Left renal cortex interstitium (tissue), 4 donors: ENCODE measurements at regions not wholly inside any gene's neighbourhood (a gene's known extent, or its start where the extent isn't known, plus 50 kb on each side); places are given as distances from the start of the nearest gene placed in this dataset.

ENCODE experiments used
- DNase-seq, 4 donors: peaks; one replicate each; pipeline ENCODE4 v3.0.0-alpha.2; 2013; ENCODE audit warnings: low read depth in 4 of 4, low spot score in 2 of 4, missing footprints in 1 of 4

DNA sequence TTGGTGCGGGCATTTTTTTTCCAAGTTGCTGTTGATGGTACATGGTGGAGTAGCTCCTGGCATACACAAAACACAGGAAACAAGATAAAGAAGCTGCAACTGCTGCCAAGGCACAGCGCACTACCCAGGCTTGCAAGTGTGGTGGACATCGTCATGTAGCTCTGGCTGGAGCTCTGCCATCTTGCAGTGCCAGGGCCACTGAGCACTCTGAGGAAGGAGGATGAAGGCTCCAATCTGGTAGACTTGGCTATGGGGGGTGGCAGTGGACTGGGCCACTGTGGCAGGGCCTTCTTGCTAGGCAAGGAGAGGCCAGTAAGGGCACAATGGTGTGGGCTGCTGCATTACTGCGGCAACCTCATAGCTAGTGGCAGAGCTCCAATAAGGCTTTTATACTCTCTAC, 263.5 kb downstream of the CENPW start:
- DNase-seq: no peak

DNA sequence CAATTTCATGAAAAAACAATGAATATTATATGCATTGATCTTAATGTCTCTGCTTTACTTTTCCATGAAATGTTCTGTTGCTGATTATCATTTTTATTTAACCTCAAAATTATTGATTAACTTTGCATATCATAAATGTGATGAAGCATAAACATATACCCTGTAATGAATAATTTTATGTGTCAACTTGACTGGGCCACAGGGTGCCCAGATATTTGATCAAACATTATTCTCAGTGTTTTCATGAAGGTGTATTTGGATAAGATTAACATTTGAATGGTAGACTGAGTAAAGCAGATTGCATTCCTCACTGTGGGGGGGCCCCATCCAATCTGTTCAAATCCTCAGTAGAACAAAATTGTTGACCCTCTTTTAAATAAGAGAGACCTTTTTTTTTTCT, 265.2 kb downstream of the CENPW start:
- DNase-seq: no peak

DNA sequence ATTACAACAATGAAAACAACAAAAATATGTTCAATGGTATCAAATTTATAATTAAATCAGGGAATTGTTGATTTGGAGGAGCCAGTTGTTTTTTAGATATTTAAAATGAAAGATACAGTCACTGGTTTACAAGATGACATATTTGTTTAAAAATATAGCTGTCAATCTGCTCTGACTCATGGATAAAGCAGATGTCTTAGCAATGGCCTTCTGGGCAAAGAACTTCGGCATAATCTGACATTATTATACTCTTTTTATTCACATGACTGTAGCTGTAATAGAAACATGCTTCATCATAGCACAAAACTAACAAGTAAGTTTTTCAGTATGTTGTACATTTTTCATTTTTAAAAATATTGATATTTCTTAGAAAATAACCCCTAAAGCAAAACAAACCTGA, 267.4 kb downstream of the CENPW start:
- no peak for DNase-seq

DNA sequence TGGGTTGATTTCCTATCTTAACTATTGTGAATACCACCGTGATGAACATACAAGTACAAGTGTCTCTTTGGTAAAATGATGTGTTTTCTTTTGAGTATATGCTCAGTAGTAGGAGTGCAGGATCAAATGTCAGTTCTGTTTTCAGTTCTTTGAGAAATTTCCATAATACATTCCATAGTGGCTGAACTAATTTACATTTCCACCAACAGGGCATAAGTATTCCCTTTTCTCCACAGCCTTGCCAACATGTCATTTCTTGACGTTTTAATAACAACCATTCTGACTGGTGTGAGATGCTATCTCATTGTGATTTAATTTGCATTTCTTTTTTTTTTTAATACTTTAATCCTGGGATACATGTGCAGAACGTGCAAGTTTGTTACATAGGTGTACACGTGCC, 268.8 kb downstream of the CENPW start:
- DNase-seq: no peak

DNA sequence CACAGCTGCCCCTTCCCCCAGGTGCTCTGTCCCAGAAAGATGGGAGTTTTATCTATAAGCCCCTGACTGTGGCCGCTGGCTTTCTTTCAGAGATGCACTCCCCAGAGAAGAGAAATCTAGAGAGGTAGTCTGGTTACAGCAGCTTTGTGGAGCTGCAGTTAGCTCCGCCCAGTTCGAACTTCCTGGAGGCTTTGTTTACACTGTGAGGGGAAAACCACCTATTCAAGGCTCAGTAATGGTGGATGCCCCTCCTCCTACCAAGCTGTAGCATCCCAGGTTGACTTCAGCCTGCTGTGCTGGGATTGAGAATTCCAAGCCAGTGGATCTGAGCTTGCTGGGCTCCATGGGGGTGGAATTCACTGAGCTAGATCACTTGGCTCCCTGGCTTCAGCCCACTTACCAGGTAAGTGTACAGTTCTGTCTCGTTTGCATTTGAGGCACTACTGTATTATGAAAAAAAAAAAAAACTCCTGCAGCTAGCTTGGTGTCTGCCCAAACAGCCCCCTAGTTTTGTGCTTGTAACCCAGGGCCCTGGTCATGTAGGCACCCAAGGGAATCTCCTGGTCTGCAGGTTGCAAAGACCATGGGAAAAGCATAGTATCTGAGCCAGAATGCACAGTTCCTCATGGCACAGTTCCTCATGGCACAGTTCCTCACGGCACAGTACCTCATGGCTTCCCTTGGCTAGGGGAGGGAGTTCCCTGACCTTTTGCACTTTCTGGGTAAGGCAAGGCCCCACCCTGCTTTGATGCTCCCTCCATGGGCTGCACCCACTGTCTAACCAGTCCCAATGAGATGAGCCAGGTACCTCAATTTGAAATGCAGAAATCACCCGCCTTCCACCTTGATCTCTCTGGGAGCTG, 275.0 kb downstream of the CENPW start:
- DNase-seq: no peak

DNA sequence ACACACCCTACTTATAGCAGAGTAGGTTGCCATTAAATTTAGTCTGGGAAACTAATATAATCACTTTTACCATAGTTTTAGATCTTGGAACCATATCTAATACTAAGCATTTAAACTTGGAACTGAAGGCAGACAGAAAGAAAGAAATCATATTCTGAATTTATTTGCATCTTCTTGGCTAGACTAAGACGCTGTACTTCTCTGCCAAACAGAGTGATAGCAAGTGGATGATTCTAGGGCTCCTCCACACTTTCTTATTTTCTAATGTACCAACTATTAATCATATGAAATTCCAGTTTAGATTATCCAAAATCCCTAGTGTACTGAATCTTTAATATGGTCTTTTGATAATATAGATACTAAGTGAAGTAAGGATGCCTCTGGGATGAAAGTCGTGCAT, 277.0 kb downstream of the CENPW start:
- no peak for DNase-seq

DNA sequence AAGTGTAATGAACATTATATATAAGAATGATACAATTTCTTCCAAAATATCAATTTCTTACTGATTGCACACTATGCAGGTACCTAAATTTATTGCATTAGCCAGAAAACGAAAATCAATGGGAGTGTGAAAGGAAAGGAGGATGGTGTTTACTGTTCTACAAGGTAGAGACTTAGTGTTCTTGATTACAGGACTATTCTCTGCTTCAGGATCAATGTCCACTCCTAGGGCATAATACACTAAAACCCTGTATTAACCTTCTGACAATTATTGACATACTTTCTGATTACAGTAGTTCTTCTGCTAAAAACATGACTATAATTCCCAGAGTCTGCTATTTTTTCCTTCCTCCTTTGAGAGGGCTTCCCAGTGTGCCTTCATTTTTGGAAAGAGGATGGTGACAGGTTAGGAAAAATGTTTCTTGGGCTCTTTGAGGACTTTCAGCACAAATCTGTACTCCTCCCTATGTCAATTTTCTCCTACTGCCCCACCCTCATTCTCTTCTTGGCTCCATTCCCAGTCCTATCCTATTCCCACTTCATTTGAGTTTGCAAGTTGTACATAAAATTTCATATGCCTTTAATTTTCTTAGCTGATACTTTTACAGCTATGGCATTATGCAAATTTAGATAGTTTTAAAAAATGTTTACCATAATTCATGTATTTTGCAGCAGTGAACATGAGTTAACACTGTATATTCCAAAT, 278.9 kb downstream of the CENPW start:
- DNase-seq: no peak

DNA sequence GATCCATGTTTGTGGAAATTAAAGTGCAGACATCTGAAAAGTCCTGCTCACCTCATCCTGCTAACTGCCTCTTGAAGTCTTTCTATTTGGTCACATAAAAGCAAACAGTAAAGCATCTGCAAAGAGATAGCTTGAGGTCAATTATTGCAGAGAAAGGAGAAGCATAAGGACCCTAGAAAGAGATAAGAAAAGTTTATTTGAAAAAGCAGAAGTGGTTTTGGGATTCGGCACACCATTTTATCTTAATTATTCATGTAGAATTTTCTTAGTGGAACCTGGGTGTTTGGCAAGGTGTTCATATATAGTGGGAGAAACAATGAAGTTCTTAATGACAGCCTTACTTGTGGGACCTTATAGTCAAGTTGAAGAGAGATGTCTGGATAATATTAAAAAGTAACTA, 280.8 kb downstream of the CENPW start:
- DNase-seq: no peak

DNA sequence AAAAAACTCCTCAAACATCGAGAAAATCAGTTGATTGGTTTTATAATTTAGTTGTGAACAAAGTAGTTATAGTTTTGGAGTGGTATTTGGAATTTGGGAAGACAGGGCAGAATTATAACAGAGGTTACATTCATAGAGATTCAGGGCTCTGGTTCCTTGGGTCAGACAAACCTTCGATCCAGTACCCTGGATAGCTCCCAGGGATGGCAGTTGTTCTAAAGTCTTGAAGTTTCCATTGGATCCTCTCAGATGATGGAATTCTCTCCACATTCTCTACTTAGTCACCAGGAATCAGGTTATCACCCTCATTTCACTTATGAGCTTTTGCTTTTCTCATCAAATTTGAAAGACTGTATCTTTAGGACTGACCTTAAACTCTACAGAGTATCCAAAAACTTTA, 285.1 kb downstream of the CENPW start:
- peak in 1 of 4 donors; percentile 40 for DNase-seq

DNA sequence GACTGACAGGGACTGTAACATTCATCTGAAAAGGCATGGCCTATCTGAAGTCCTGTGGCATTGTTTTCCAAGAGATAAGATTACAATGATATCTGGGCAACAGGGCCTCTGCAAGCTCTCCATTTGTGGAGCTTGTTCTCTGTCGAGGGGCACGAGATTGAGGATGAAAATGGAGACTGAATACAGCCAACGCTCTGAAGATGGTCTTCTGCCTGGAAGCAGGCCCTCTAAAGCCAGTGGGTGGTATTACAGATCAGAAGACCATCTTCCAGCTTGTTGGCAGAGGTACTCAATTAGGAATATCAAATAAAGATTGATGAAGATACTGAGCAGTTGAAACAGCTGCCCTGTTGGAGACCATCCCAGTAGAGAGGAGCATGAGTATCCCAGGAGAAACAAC, 288.2 kb downstream of the CENPW start:
- no peak for DNase-seq

DNA sequence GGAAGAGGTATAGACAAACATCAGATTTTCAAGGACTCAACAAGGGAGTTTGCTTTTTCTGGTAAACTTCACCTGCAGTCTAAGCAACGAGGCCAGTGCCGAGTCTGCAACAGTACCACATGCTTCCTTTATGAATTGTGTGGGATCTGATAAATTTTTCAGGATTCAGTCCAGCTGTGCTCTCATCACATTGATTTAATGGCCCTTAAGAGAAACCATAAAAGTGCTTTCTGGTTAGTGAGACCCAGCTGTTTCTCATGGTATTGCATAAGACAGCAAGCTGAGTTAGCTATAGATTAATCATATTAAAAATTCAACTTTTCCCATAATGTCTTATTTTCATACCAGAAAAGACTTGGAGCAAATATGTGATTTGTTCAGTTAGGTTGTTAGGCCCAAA, 291.4 kb downstream of the CENPW start:
- peak in 3 of 4 donors; percentile 35 to 41 (median 41) for DNase-seq

DNA sequence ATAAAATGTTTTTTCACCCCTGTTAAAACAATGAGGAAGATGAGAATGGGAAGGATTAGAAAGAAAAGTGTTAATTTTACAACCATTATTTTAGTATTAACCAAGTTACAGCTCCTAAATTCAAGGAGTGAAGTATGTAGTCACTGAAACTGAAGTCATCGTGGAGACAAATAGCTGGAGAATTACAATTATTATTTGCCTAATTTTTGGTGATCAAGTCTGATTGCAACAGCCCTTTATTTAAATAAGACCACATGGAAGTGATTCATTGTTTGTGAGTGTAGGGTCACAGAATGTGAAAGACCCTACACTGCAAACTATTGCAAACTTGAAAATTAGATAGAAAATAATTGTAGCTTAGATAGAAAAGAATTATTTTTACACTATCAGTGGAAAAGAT, 292.4 kb downstream of the CENPW start:
- no peak for DNase-seq

DNA sequence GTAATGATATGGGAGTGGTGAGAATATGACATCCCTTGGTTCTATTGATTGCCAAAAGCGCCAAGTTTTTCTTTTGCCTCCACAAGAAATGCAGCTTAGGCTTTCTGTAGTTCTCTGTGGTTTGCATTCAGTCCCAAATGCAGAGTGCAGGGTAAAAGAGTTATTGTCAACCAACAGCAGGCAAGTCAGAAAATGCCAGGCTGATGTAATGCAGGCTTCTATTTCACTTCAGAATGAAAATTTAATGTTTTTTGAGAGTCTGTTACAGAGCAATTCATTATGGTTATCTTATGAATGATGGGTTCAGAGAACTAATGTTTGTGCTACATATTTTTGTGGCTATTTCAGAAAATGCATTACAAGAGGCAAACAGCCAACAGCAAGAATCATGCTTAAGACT, 293.5 kb downstream of the CENPW start:
- DNase-seq: no peak

DNA sequence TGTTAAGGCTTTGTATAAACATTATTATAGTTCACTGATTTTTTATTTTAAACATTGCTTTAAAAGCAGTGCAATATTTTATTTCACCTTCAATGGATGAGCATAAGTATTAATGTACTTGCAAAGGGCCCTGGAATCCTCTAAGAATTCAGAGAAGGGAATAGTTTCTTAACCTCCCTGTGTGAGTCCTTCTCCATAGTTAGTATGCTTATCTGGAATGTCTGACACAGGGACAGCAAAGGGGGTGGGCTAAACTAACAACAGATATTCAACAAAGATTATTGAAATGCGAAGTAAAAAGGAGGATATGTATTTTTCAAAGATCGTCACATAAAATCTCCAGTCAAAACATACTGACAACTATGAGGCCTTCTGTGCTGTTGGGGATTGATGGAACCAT, 300.4 kb downstream of the CENPW start:
- no peak for DNase-seq

DNA sequence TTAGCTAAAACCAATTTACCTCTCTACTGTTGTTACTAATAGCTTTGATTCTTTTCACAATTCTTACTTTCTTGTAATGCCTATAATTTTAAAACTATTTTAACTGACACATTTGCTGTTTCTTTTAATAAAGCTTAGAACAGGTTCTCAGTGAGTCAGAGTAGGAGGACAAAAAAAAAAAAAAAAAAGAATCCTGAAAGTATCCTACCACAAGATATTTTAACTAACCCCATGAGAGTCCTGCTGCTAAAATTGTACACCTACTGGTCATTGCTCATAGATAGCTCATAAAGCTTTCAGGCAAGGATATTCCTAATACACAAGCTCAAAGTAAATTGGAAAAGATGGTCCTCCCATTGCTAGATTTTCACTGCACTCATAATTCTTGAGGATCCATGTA, 301.0 kb downstream of the CENPW start:
- no peak for DNase-seq

DNA sequence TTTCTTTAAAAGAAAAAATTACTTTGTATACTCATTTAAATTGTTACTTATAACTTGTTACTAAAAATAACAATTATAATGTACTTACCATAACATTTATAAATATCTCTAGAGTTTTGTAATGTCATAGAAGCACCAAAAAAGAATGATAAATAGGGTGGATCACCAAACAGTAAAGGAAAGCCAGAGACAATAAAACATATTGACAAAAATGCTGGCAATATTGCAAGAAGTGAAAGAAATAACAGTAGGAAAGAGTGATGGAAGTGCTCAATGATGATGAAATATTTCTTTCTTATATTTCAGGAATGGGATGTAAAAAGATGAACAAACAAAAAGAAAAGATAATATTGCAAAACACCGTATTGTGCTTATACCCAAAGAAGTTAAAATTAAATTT, 301.7 kb downstream of the CENPW start:
- no peak for DNase-seq

DNA sequence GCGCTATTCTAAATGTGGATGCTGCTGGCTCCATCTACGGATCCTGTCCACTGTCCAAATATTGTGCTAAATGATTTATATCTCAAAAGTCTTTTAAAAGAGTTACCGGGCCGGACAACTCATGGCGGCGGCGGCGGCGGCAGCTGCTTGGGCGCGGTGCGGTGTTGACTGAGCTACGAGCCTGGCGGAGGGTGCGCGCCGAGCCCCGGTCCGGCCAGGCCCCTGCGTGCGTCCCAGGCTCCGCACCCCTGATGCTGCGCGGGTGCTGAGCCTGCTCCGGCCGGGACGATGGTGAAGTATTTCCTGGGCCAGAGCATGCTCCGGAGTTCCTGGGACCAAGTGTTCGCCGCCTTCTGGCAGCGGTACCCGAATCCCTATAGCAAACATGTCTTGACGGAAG, 303.4 kb downstream of the CENPW start:
- DNase-seq: no peak

DNA sequence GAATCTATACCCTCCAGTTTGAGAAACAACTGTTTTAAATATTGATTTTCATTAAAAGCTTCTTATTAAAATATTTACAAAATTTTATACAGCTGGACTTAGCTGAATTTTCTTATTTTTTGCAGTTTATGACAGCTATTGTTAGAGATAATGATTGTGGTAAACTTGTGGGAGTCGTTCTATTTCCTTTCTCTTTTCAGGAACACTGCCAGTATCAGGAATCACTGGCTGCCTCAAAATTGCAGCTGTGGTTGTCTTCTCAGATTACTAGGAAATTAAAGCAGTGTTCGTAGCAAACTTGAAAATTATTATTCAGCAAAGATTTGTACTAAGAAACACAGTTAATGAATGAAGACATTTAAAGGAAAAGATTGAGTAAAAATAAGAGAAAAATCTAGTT, 311.0 kb downstream of the CENPW start:
- DNase-seq: no peak

DNA sequence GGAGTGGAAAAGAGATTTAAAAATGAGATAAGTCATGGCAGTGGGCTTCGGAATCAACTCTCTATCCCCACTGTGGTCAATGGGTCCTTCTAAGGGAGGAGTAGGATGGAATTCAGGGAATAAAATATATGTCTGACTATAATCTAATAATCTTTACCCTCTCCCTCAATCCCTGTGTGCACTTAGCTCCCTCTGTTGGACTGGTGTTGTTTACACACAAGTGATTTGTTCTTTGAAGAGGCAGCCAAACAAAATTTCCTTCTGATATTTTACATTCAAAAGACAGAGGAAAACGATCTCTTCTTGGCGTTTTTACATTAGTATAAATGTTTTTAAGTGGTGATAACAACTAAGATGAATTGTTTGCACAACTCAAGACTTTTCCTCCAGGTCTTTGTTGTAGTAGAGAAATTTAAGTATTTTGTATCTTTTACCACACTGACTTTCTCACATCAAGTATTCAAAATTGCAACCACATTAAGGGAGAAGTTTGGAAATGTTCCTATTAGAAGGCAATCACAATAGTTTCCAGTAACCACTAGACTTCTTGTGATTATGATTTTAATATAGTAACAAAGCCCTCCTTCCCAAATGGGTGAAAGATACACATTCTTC, 317.8 kb downstream of the CENPW start:
- DNase-seq: peak in 3 of 4 donors; percentile 26 to 41 (median 32)

DNA sequence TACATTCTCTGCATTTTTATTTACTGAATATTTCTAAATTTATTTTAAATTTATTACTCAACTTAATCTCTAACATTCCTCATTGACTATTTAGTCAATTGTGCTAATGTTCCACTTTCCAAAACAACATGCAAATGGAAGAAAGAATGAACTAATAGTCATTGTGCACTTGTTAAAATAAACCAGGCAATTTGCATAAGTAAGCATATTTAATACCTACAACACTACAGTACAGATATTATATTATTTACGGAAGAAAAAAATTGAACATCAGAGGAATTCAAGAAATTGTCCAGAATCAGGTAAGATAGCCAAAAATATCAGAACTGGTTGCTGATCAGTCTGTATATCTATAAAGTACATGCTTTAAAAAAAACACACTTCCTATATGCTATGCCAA, 320.5 kb downstream of the CENPW start:
- no peak for DNase-seq

DNA sequence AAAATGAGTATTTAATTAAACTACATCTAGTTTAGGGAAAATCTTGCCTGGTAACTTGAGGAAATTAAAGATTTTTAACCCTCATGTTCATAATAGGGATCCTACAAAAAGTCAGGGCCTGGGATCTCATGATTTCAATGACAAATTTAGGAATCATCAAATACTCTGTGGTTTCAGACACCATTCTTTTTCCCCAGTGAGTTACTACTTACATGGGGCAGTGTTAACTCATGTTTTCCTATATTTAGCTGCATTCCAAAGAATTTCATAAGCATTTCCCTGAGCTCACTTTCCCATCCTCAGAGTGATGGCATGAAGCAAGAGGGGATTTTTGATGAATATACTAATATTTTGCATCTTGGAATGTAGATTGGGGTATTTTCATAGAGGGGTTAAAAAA, 321.7 kb downstream of the CENPW start:
- DNase-seq: no peak

DNA sequence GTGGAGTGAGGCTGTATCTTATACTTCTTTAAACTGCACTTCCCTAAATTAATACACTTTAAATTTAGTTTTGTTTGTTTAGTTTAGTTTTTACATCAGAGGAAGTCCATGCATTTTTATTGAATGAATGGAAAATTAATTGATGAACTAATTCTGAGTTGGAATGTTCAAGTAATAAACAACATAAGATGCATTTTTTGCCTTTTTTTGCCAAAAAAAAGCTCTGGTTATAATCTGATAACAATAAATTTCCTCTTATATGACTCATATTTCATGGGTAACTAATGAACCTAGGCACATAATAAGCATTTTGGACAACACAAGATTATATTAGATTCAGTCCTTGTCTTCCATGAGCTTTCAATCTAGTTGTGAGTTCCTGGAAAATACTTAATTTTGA, 323.1 kb downstream of the CENPW start:
- no peak for DNase-seq
